Suprapubic skin (tissue), 4 donors: ENCODE measurements at regions not wholly inside any gene's neighbourhood (a gene's known extent, or its start where the extent isn't known, plus 50 kb on each side); places are given as distances from the start of the nearest gene placed in this dataset.

Source experiments
- EP300 ChIP-seq: sonication (generic); formaldehyde crosslinking; IDR thresholded peaks from one replicate; pipeline ENCODE4 v1.6.1; 2017; ENCODE audit warnings: antibody characterized with exemption
- POLR2A ChIP-seq, 2 donors: fragments of 450-650 bp; IDR thresholded peaks; one replicate each; pipeline ENCODE4 v1.6.1; 2017; ENCODE audit warnings: antibody characterized with exemption in 2 of 2, mild to moderate bottlenecking in 2 of 2, moderate library complexity in 2 of 2
- POLR2AphosphoS5 ChIP-seq, 3 donors: sonication (generic); formaldehyde crosslinking; IDR thresholded peaks; one replicate each; pipeline ENCODE4 v1.6.1; 2017; ENCODE audit warnings: antibody characterized with exemption in 3 of 3
- TF ChIP-seq, protein P1 (sequence below), 2 donors: fragments of 200-600 bp in 1 of 2; fragments of 450-650 bp in 1 of 2; sonication (generic) in 1 of 2; IDR thresholded peaks; one replicate each; pipeline ENCODE4 v1.5.1; 2016 to 2019; ENCODE audit warnings: antibody characterized with exemption in 2 of 2, mild to moderate bottlenecking in 1 of 2, moderate library complexity in 1 of 2

DNA sequence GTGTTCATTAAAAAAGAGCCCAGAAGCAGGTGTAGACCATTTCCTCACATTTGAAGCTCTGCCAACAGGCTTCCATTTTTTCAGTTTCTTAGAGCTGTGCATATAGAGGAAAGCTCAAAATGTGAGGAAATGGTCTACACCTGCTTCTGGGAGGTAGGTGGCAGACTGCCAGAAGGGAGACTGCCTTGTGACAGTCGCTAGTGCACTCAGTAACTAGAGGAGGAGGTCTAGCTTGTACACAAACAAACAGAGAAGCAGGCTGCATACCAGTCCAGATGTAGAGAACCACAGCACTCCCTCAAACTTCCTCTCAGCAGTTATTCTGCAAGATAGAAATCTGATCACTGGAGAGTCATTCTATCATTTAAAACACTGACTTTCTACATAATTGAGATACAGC, 800.2 kb downstream of the EFNB2 start:
- TF ChIP-seq, protein P1, sequence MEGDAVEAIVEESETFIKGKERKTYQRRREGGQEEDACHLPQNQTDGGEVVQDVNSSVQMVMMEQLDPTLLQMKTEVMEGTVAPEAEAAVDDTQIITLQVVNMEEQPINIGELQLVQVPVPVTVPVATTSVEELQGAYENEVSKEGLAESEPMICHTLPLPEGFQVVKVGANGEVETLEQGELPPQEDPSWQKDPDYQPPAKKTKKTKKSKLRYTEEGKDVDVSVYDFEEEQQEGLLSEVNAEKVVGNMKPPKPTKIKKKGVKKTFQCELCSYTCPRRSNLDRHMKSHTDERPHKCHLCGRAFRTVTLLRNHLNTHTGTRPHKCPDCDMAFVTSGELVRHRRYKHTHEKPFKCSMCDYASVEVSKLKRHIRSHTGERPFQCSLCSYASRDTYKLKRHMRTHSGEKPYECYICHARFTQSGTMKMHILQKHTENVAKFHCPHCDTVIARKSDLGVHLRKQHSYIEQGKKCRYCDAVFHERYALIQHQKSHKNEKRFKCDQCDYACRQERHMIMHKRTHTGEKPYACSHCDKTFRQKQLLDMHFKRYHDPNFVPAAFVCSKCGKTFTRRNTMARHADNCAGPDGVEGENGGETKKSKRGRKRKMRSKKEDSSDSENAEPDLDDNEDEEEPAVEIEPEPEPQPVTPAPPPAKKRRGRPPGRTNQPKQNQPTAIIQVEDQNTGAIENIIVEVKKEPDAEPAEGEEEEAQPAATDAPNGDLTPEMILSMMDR (IDR thresholded peaks at IDR 0.05) = no peak
- no peak for TF ChIP-seq POLR2A (IDR thresholded peaks at IDR 0.05)
- TF ChIP-seq EP300 = no peak
- TF ChIP-seq POLR2AphosphoS5 (IDR thresholded peaks at IDR 0.05) = no peak
